ENCODE measurements at regions not wholly inside any gene's neighbourhood (a gene's known extent, or its start where the extent isn't known, plus 50 kb on each side); places are given as distances from the start of the nearest gene placed in this dataset.

- no peaks in the 10 kb centered on the region for H3K9me3 ChIP-seq
- H3K4me3 ChIP-seq: no peak overlapping the region
- TF ChIP-seq POLR2AphosphoS5 (IDR thresholded peaks at IDR 0.05) (no peak), EP300 (IDR thresholded peaks at IDR 0.05; ENCODE audit: low read depth) (no peak), POLR2A (IDR thresholded peaks at IDR 0.05) (no peak), CTCF (IDR thresholded peaks at IDR 0.05) (no peak)
- intact Hi-C loops (cut with DNase I; ENCODE audit: low total_unique reads): no loop called here
- H3K36me3 ChIP-seq: no peaks in the 10 kb centered on the region
- 78% methylated on average over 4 of the region's 4 CpGs; no CpG with 5 or more reads in 1 of the 2 donors for WGBS, 2 donors (ENCODE audit: low coverage in 1 of 2)
- in situ Hi-C loops (cut with MboI; ENCODE audit: low pct_ligation_motif_present in 1 of 4, low pct_unique_long_range_greater_than_20kb in 1 of 4, low sequenced_read_pairs in 3 of 4): no loop called here
- no peak overlapping the region for H3K27ac ChIP-seq
- DNase-seq: no peak
- no peaks in the 10 kb centered on the region for H3K27me3 ChIP-seq
- H3K4me1 ChIP-seq: no peaks in the 10 kb centered on the region
These were observed 177.4 kb upstream of the PPP2R3A start for GRCh38 chr3:135788146-135788545.

- Histone ChIP-seq H3K4me1 (no peaks in the 10 kb centered on the region), H3K4me3 (no peak overlapping the region), H3K9me3 (no peaks in the 10 kb centered on the region), H3K36me3 (no peaks in the 10 kb centered on the region), H3K27ac (no peak overlapping the region), H3K27me3 (no peaks in the 10 kb centered on the region)
- intact Hi-C loops (cut with DNase I; ENCODE audit: low total_unique reads) (no loop called here), in situ Hi-C loops (cut with MboI; ENCODE audit: low pct_ligation_motif_present in 1 of 4, low pct_unique_long_range_greater_than_20kb in 1 of 4, low sequenced_read_pairs in 3 of 4) (no loop called here)
- WGBS, 2 donors (ENCODE audit: low coverage in 1 of 2): 89 to 94% methylated on average over 2 of the region's 2 CpGs
- no peak for DNase-seq
- TF ChIP-seq POLR2A (IDR thresholded peaks at IDR 0.05): no peak
- no peak for TF ChIP-seq CTCF (IDR thresholded peaks at IDR 0.05)
- no peak for TF ChIP-seq POLR2AphosphoS5 (IDR thresholded peaks at IDR 0.05)
- no peak for TF ChIP-seq EP300 (IDR thresholded peaks at IDR 0.05; ENCODE audit: low read depth)
These were observed 176.6 kb upstream of the PPP2R3A start for GRCh38 chr3:135788978-135789377.

GRCh38 chr3:135792174-135792573 is 173.4 kb upstream of the PPP2R3A start:
- in situ Hi-C loops (cut with MboI; ENCODE audit: low pct_ligation_motif_present in 1 of 4, low pct_unique_long_range_greater_than_20kb in 1 of 4, low sequenced_read_pairs in 3 of 4) (no loop called here), intact Hi-C loops (cut with DNase I; ENCODE audit: low total_unique reads) (no loop called here)
- H3K4me3 ChIP-seq: no peak overlapping the region
- DNase-seq: no peak
- H3K27me3 ChIP-seq: peaks cover 3% of the 10 kb centered on the region
- H3K36me3 ChIP-seq: no peaks in the 10 kb centered on the region
- 57 to 89% methylated on average over 2 to 6 of the region's 6 CpGs for WGBS, 2 donors (ENCODE audit: low coverage in 1 of 2)
- no peaks in the 10 kb centered on the region for H3K4me1 ChIP-seq
- H3K9me3 ChIP-seq: no peaks in the 10 kb centered on the region
- TF ChIP-seq POLR2A (IDR thresholded peaks at IDR 0.05): no peak
- H3K27ac ChIP-seq: no peak overlapping the region

GRCh38 chr3:135792858-135793475 is 172.6 kb upstream of the PPP2R3A start:
- Histone ChIP-seq H3K36me3 (no peaks in the 10 kb centered on the region), H3K9me3 (no peaks in the 10 kb centered on the region), H3K4me3 (no peak overlapping the region), H3K4me1 (no peaks in the 10 kb centered on the region), H3K27ac (no peak overlapping the region), H3K27me3 (peaks cover 3% of the 10 kb centered on the region)
- TF ChIP-seq POLR2AphosphoS5 (IDR thresholded peaks at IDR 0.05): no peak
- no peak for DNase-seq
- in situ Hi-C loops (cut with MboI; ENCODE audit: low pct_ligation_motif_present in 1 of 4, low pct_unique_long_range_greater_than_20kb in 1 of 4, low sequenced_read_pairs in 3 of 4): no loop called here
- WGBS, 2 donors (ENCODE audit: low coverage in 1 of 2): 78 to 85% methylated on average over 2 of the region's 2 CpGs
- intact Hi-C loops (cut with DNase I; ENCODE audit: low total_unique reads): no loop called here

GRCh38 chr3:135800071-135800549 is 165.4 kb upstream of the PPP2R3A start:
- Histone ChIP-seq H3K9me3 (no peaks in the 10 kb centered on the region), H3K27ac (no peak overlapping the region), H3K4me1 (peaks cover 4 to 24% (median 18%) of the 10 kb centered on the region in 4 donors), H3K27me3 (peaks cover 3% of the 10 kb centered on the region), H3K36me3 (no peaks in the 10 kb centered on the region), H3K4me3 (no peak overlapping the region)
- TF ChIP-seq POLR2A (IDR thresholded peaks at IDR 0.05) (no peak), POLR2AphosphoS5 (IDR thresholded peaks at IDR 0.05) (no peak), CTCF (IDR thresholded peaks at IDR 0.05) (no peak), EP300 (IDR thresholded peaks at IDR 0.05; ENCODE audit: low read depth) (no peak)
- in situ Hi-C loops (cut with MboI; ENCODE audit: low pct_ligation_motif_present in 1 of 4, low pct_unique_long_range_greater_than_20kb in 1 of 4, low sequenced_read_pairs in 3 of 4) (no loop called here), intact Hi-C loops (cut with DNase I; ENCODE audit: low total_unique reads) (no loop called here)
- no peak for DNase-seq
- WGBS, 2 donors (ENCODE audit: low coverage in 1 of 2): 58 to 61% methylated on average over 2 to 5 of the region's 5 CpGs
